ENCODE measurements at regions not wholly inside any gene's neighbourhood (a gene's known extent, or its start where the extent isn't known, plus 50 kb on each side); places are given as distances from the start of the nearest gene placed in this dataset.

DNA sequence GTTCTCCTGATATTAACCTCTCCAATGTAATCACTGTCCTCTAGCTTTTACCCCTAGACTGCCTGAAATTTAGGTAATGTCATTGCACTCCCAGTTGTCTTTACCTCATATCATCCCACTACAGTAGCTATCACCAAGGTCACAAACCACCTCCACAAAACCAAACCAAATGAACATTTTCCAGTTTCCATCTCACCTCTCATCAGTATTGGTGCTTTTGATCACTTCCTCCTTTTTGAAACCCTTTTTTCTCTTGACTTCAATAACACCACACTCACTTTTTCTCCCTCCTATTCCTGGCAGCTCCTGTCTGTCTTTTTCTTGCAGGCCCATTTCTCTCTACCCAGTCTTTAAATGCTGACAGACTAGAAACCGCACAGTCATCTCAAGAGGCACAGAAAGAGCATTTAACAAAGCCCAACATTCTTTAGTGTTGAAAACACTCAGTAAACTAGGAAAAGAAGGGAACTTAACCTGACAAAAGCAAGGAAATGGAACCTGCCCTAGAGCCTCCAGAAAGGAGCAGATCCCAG, 95.9 kb upstream of the SIX2 start:
- Histone ChIP-seq H3K9me3 (replicated peaks in 1 of 2; ENCODE audit: control insufficient read depth in 2 of 2, insufficient read depth in 1 of 2, low read depth in 1 of 2, low read length in 2 of 2) (no peaks in the 10 kb centered on the region), H3K18ac (ENCODE audit: low read length) (no peak overlapping the region), H3K27me3 (ENCODE audit: control insufficient read depth in 3 of 3, insufficient read depth in 3 of 3, low read depth in 1 of 3, low read length in 3 of 3) (no peaks in the 10 kb centered on the region), H4K91ac (ENCODE audit: low read depth, low read length, poor library complexity) (no peak overlapping the region), H3K27ac (replicated peaks; ENCODE audit: low read length) (no peak overlapping the region), H3K4me3 (ENCODE audit: low read length in 2 of 2) (no peak overlapping the region), H3K79me1 (ENCODE audit: low read depth, low read length) (no peaks in the 10 kb centered on the region), H3K4me1 (ENCODE audit: control insufficient read depth in 2 of 2, insufficient read depth in 1 of 2, low read depth in 1 of 2, low read length in 2 of 2) (no peaks in the 10 kb centered on the region), H3K4ac (ENCODE audit: low read length) (no peak overlapping the region), H2BK12ac (ENCODE audit: low read length) (no peak overlapping the region), H3K4me2 (ENCODE audit: insufficient read depth, low read length, poor library complexity, severe bottlenecking) (no peak overlapping the region), H4K8ac (ENCODE audit: low read depth, low read length) (no peak overlapping the region), H2BK5ac (ENCODE audit: low read length) (no peak overlapping the region), H2BK15ac (ENCODE audit: low read length) (no peak overlapping the region), H2AFZ (ENCODE audit: low read length) (no peak overlapping the region), H3K9ac (ENCODE audit: low read depth, low read length, poor library complexity) (no peak overlapping the region), H3K36me3 (replicated peaks in 1 of 2; ENCODE audit: control insufficient read depth in 2 of 2, insufficient read depth in 2 of 2, low read length in 2 of 2) (no peaks in the 10 kb centered on the region), H2AK5ac (ENCODE audit: low read depth, low read length) (no peak overlapping the region), H2BK120ac (ENCODE audit: low read depth, low read length) (no peak overlapping the region), H3K14ac (ENCODE audit: low read length) (no peak overlapping the region), H3K23ac (ENCODE audit: low read depth, low read length, poor library complexity) (no peak overlapping the region)
- DNase-seq (ENCODE audit: low spot score), result no peak
- WGBS, 2 donors (ENCODE audit: extremely low coverage in 2 of 2, insufficient read length in 2 of 2, insufficient replicate concordance in 1 of 2), result no CpG with 5 or more reads among the region's 1 CpG

- Histone ChIP-seq H2BK5ac (ENCODE audit: low read length) (no peak overlapping the region), H3K14ac (ENCODE audit: low read length) (no peak overlapping the region), H3K4me2 (ENCODE audit: insufficient read depth, low read length, poor library complexity, severe bottlenecking) (no peak overlapping the region), H3K9me3 (replicated peaks in 1 of 2; ENCODE audit: control insufficient read depth in 2 of 2, insufficient read depth in 1 of 2, low read depth in 1 of 2, low read length in 2 of 2) (no peaks in the 10 kb centered on the region), H2AFZ (ENCODE audit: low read length) (no peak overlapping the region), H3K27me3 (ENCODE audit: control insufficient read depth in 3 of 3, insufficient read depth in 3 of 3, low read depth in 1 of 3, low read length in 3 of 3) (no peaks in the 10 kb centered on the region), H4K8ac (ENCODE audit: low read depth, low read length) (no peak overlapping the region), H2BK120ac (ENCODE audit: low read depth, low read length) (no peak overlapping the region), H3K4ac (ENCODE audit: low read length) (no peak overlapping the region), H3K36me3 (replicated peaks in 1 of 2; ENCODE audit: control insufficient read depth in 2 of 2, insufficient read depth in 2 of 2, low read length in 2 of 2) (no peaks in the 10 kb centered on the region), H3K79me1 (ENCODE audit: low read depth, low read length) (no peaks in the 10 kb centered on the region), H4K91ac (ENCODE audit: low read depth, low read length, poor library complexity) (no peak overlapping the region), H2BK15ac (ENCODE audit: low read length) (no peak overlapping the region), H3K9ac (ENCODE audit: low read depth, low read length, poor library complexity) (no peak overlapping the region), H2AK5ac (ENCODE audit: low read depth, low read length) (no peak overlapping the region), H3K18ac (ENCODE audit: low read length) (no peak overlapping the region), H3K4me1 (ENCODE audit: control insufficient read depth in 2 of 2, insufficient read depth in 1 of 2, low read depth in 1 of 2, low read length in 2 of 2) (no peaks in the 10 kb centered on the region), H3K23ac (ENCODE audit: low read depth, low read length, poor library complexity) (no peak overlapping the region), H2BK12ac (ENCODE audit: low read length) (no peak overlapping the region), H3K4me3 (ENCODE audit: low read length in 2 of 2) (no peak overlapping the region), H3K27ac (replicated peaks; ENCODE audit: low read length) (no peak overlapping the region)
- WGBS, 2 donors (ENCODE audit: extremely low coverage in 2 of 2, insufficient read length in 2 of 2, insufficient replicate concordance in 1 of 2), result no CpG with 5 or more reads among the region's 3 CpGs
- DNase-seq (ENCODE audit: low spot score), result no peak
Measured at GRCh38 chr2:45104429-45104828, 95.2 kb upstream of the SIX2 start.

- H4K91ac ChIP-seq (ENCODE audit: low read depth, low read length, poor library complexity), result no peak overlapping the region
- H3K36me3 ChIP-seq (replicated peaks in 1 of 2; ENCODE audit: control insufficient read depth in 2 of 2, insufficient read depth in 2 of 2, low read length in 2 of 2), result no peaks in the 10 kb centered on the region
- H3K27ac ChIP-seq (replicated peaks; ENCODE audit: low read length), result no peak overlapping the region
- whole genome bisulfite sequencing, 2 donors (ENCODE audit: extremely low coverage in 2 of 2, insufficient read length in 2 of 2, insufficient replicate concordance in 1 of 2), result no CpG with 5 or more reads among the region's 8 CpGs
- no peaks in the 10 kb centered on the region for H3K9me3 ChIP-seq (replicated peaks in 1 of 2; ENCODE audit: control insufficient read depth in 2 of 2, insufficient read depth in 1 of 2, low read depth in 1 of 2, low read length in 2 of 2)
- no peak overlapping the region for H4K8ac ChIP-seq (ENCODE audit: low read depth, low read length)
- no peaks in the 10 kb centered on the region for H3K79me1 ChIP-seq (ENCODE audit: low read depth, low read length)
- H3K27me3 ChIP-seq (ENCODE audit: control insufficient read depth in 3 of 3, insufficient read depth in 3 of 3, low read depth in 1 of 3, low read length in 3 of 3), result no peaks in the 10 kb centered on the region
- no peak overlapping the region for H2BK15ac ChIP-seq (ENCODE audit: low read length)
- no peak overlapping the region for H3K9ac ChIP-seq (ENCODE audit: low read depth, low read length, poor library complexity)
- H3K18ac ChIP-seq (ENCODE audit: low read length), result no peak overlapping the region
- H3K4me2 ChIP-seq (ENCODE audit: insufficient read depth, low read length, poor library complexity, severe bottlenecking), result no peak overlapping the region
- DNase-seq (ENCODE audit: low spot score), result no peak
- no peak overlapping the region for H3K14ac ChIP-seq (ENCODE audit: low read length)
- H2BK120ac ChIP-seq (ENCODE audit: low read depth, low read length), result no peak overlapping the region
- H3K4me3 ChIP-seq (ENCODE audit: low read length in 2 of 2), result no peak overlapping the region
- no peak overlapping the region for H2AK5ac ChIP-seq (ENCODE audit: low read depth, low read length)
- H3K4ac ChIP-seq (ENCODE audit: low read length), result no peak overlapping the region
- H2BK12ac ChIP-seq (ENCODE audit: low read length), result no peak overlapping the region
- H3K4me1 ChIP-seq (ENCODE audit: control insufficient read depth in 2 of 2, insufficient read depth in 1 of 2, low read depth in 1 of 2, low read length in 2 of 2), result no peaks in the 10 kb centered on the region
- no peak overlapping the region for H2AFZ ChIP-seq (ENCODE audit: low read length)
- H3K23ac ChIP-seq (ENCODE audit: low read depth, low read length, poor library complexity), result no peak overlapping the region
- no peak overlapping the region for H2BK5ac ChIP-seq (ENCODE audit: low read length)
Measured at GRCh38 chr2:45103351-45104345, 94.4 kb upstream of the SIX2 start.

GRCh38 chr2:45102579-45103117, 93.4 kb upstream of the SIX2 start:
- H2BK12ac ChIP-seq (ENCODE audit: low read length), result no peak overlapping the region
- H3K27me3 ChIP-seq (ENCODE audit: control insufficient read depth in 3 of 3, insufficient read depth in 3 of 3, low read depth in 1 of 3, low read length in 3 of 3), result no peaks in the 10 kb centered on the region
- H4K91ac ChIP-seq (ENCODE audit: low read depth, low read length, poor library complexity), result no peak overlapping the region
- H3K9ac ChIP-seq (ENCODE audit: low read depth, low read length, poor library complexity), result no peak overlapping the region
- H3K4me2 ChIP-seq (ENCODE audit: insufficient read depth, low read length, poor library complexity, severe bottlenecking), result no peak overlapping the region
- no peaks in the 10 kb centered on the region for H3K36me3 ChIP-seq (replicated peaks in 1 of 2; ENCODE audit: control insufficient read depth in 2 of 2, insufficient read depth in 2 of 2, low read length in 2 of 2)
- H3K14ac ChIP-seq (ENCODE audit: low read length), result no peak overlapping the region
- no peak overlapping the region for H3K23ac ChIP-seq (ENCODE audit: low read depth, low read length, poor library complexity)
- no peaks in the 10 kb centered on the region for H3K9me3 ChIP-seq (replicated peaks in 1 of 2; ENCODE audit: control insufficient read depth in 2 of 2, insufficient read depth in 1 of 2, low read depth in 1 of 2, low read length in 2 of 2)
- H2BK120ac ChIP-seq (ENCODE audit: low read depth, low read length), result no peak overlapping the region
- H3K4me1 ChIP-seq (ENCODE audit: control insufficient read depth in 2 of 2, insufficient read depth in 1 of 2, low read depth in 1 of 2, low read length in 2 of 2), result no peaks in the 10 kb centered on the region
- no peak overlapping the region for H2BK5ac ChIP-seq (ENCODE audit: low read length)
- H3K27ac ChIP-seq (replicated peaks; ENCODE audit: low read length), result no peak overlapping the region
- no peak overlapping the region for H2AFZ ChIP-seq (ENCODE audit: low read length)
- no peak overlapping the region for H4K8ac ChIP-seq (ENCODE audit: low read depth, low read length)
- H2BK15ac ChIP-seq (ENCODE audit: low read length), result no peak overlapping the region
- no peak for DNase-seq (ENCODE audit: low spot score)
- WGBS, 2 donors (ENCODE audit: extremely low coverage in 2 of 2, insufficient read length in 2 of 2, insufficient replicate concordance in 1 of 2), result no CpG with 5 or more reads among the region's 3 CpGs
- H3K79me1 ChIP-seq (ENCODE audit: low read depth, low read length), result no peaks in the 10 kb centered on the region
- no peak overlapping the region for H3K4me3 ChIP-seq (ENCODE audit: low read length in 2 of 2)
- no peak overlapping the region for H3K18ac ChIP-seq (ENCODE audit: low read length)
- H3K4ac ChIP-seq (ENCODE audit: low read length), result no peak overlapping the region
- no peak overlapping the region for H2AK5ac ChIP-seq (ENCODE audit: low read depth, low read length)
